Fibroblast of skin of left biceps (primary cell): ENCODE measurements at regions not wholly inside any gene's neighbourhood (a gene's known extent, or its start where the extent isn't known, plus 50 kb on each side); places are given as distances from the start of the nearest gene placed in this dataset.

Experiments used
- DNase-seq, 2 experiments: peaks; one replicate each; pipeline ENCODE4 v3.0.0-alpha.2; 2013; ENCODE audit warnings: low read depth in 2 of 2

DNA sequence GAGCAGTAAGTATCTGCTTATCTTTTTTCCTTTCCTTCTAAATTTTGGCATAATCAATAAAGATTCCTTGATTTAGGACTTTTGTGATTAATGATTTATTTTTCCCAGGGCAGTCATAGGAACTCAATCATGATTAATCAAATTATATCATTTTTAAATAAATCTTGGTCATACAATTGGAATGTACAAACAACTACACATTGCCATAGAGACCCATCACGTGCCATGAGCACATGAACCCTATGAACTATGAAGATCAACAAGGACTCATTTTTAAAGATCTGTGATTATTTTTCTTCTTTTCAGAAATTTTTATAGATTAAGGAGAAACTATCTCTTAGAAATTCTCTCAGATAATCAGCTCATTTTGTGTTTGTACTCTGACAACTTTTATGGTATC lies 622.4 kb downstream of the BCKDHB start:
- DNase-seq = no peak

- DNase-seq = peak in 1 of 2 experiments; percentile 6
Observed at GRCh38 chr6:80728101-80728750, 621.8 kb downstream of the BCKDHB start.

- peak in 1 of 2 experiments; percentile 8 for DNase-seq
Observed at GRCh38 chr6:80725156-80725930, 618.9 kb downstream of the BCKDHB start.

DNA sequence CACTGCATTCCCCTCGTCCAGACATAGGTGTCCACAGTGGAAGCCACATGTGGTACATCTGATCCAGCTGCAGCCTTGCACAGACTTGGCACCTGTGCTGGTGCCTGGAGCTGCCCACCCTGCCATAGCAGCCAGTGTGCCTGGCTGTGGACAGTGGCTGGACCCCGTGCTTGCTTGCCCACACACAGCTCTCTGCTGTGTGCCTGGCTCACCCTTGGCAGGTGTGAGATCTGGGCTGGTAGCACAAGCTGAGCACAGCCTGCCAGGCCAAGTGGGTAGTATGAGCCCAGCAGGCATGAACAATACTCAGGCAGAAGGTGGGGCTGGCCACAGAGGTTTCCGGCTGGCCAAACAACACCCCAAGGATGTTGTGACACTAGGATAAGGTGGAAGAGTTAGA lies 614.4 kb downstream of the BCKDHB start:
- no peak for DNase-seq

GRCh38 chr6:80714513-80714912 lies 608.0 kb downstream of the BCKDHB start:
- no peak for DNase-seq

- no peak for DNase-seq
Observed at GRCh38 chr6:80698459-80698858, 592.0 kb downstream of the BCKDHB start.

GRCh38 chr6:80696268-80696667 lies 589.8 kb downstream of the BCKDHB start:
- no peak for DNase-seq

DNA sequence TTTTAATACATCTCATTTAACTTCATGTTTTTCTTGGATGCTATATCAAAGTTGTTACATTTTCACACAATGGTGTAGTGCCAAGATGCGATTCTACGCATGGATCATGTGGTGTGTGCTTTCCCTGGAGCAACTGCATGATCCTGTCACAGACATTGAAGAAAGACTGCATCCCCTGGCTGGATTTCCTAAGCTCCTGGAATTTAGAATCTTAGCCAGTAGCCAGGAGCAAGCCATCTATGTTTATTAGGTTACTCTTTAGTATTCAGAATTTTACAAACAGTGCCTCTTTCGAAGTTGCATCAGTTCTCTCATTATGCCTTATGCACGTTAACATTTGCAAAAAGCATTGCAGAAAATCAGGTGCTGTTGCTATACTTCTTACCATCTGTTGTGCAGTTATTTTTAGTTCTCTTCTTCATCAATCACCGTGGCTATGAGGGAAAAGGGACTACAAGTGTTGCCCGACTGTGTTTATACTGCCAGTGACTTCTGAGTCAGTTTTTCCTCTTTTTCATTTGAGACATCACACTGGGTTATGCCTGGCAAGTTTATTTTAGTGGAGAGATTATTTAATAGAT lies 584.2 kb downstream of the BCKDHB start:
- no peak for DNase-seq

DNA sequence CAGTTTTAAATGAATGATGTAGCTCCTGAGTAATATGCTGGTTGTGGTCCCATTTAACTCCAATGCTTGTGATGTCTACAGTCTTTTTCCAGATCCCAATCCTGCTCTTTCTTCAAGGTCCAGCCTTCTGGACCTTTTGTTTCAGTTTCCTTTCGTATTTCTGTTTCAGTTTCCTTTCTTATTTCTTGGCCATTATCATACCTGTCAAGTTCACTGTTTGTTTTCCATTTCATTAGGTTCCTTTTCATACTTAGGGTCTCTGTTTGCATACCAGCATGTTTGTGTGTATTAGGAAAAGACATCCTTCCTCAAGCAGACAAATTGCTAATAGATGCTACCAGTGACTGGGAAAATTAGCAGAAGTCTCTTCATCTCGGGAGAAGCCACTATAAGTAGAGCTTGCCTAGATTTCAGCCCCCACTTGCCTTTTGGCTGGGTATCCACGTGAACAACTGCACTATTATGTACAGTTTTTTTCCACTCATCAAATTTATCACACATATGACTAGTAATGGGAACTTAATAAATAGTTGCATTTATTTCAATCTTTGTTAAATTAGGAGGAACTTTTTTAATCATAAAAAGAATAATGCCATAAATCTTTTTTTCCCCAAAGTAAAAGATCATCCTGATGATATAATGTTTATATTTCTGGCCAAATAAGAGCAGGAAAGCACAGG lies 583.4 kb downstream of the BCKDHB start:
- DNase-seq = no peak

DNA sequence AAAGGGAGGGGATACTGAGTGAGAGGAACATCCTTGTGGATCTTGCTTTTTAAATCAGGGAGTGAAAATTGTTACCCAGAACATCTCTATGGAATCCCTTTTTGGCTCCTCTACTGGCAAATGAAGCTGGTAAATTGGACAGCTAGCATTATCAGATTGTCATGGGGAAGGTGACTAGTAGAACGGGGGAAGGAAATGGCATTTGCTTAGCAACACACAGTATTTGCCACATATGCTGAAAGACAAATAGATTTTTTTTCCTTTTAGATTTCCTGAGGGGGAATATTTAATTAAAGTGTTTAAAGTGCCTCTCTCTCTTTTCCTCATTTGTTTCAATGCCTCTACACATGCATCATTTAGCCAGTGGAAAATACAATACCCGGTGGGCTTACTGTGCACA lies 573.5 kb downstream of the BCKDHB start:
- no peak for DNase-seq

DNA sequence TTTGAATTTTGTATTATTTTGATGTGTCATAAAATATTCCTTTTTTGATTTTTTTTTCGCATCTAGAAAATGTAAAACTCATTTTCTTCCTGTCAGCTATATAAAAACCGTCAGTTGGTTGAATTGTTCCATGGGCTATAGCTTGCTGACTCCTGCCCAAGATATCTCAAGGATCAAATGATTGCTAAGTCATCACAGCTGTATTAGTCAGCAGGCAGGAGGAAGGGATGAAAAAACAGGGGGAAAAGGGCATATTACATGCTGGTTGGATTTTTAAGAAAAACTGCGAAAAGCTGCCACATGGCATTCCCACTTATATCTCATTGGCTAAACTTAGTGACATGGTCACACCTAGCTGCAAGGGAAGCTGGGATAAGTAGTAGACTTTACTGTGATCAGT lies 569.9 kb downstream of the BCKDHB start:
- no peak for DNase-seq

DNA sequence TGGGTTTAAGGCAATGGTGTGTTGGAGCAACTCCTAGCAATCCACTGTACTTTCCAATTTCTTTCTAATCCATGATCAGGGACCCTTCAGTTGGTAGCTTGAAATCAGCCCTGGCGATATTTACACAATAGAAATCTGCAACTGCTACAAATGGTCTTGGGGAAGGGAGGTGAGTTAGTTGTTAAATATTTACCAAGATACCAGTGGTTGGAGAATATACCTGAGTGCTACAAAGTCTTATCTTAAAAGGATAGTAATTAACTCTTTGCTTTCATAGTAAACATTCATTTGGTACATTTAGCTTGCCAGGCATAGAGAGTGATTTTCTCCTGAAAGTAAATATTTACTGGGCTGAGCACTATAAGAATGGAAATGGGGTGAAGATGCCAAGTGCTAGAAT lies 568.2 kb downstream of the BCKDHB start:
- no peak for DNase-seq

GRCh38 chr6:80673367-80673766 lies 566.9 kb downstream of the BCKDHB start:
- DNase-seq = no peak

DNA sequence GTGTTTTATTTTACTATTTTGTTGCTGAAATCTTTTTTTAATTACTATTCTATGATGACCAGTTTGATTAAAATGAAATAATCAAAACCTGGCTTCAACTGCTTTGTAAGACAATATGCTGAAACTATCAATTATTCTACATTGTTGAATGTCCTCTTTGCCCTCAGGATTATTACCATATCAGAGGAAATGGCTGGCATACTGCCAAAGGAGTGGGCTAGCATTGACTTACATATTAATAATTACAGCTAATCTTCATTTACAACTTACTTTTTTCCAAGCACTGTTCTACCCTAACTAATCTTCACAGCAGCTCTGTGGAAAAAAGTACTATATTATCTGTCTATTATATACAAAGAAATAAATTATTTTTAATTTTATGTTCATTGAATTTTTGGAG lies 560.5 kb downstream of the BCKDHB start:
- DNase-seq = no peak

GRCh38 chr6:80658926-80659325 lies 552.5 kb downstream of the BCKDHB start:
- DNase-seq = no peak

- no peak for DNase-seq
Observed at GRCh38 chr6:80647156-80647555, 540.7 kb downstream of the BCKDHB start.

- no peak for DNase-seq
Observed at GRCh38 chr6:80643881-80644280, 537.4 kb downstream of the BCKDHB start.

DNA sequence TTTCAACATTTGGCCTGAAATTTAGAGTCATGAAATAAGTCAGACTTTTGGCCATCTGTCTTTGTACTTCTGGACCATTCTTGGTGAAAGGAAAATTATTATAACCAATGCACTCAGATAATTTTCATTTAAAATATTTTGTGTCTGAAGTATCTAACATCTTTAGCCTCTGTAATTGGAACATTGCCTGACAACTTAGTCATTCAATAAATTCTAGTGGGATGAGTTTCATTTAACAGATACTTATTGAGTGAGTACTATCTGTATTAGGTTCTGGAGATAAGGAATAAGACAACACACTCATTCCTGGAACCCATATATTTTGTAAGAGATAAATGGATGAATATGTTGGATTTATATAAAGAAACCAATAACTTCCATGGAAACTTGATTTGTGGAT lies 536.0 kb downstream of the BCKDHB start:
- DNase-seq = peak; percentile 84 to 86

DNA sequence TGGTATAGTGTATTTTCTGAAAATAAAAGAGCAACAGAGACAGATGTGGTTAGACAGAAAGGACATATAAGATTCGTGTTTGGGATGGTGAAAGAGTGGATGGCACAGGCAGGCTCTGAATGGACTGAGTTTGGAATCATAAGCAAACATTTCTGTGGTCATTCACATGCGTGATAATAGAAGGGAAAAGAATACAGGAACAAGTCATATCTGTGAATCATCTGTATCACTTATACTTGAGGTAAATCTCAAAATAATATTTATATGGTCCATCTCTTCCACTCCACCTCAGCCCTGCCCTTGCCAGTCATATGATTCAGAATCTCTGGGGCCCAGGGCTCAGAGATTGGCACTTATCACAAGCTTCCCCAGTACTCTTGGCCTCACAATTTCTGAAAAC lies 535.1 kb downstream of the BCKDHB start:
- no peak for DNase-seq

GRCh38 chr6:80640176-80640575 lies 533.7 kb downstream of the BCKDHB start:
- no peak for DNase-seq

GRCh38 chr6:80639181-80639629 lies 532.7 kb downstream of the BCKDHB start:
- no peak for DNase-seq
